NCI-H1417 (cell line): ENCODE measurements at regions not wholly inside any gene's neighbourhood (a gene's known extent, or its start where the extent isn't known, plus 50 kb on each side); places are given as distances from the start of the nearest gene placed in this dataset.
"Not testable (repeated sequence)": the region's sequence is repeated elsewhere in the genome, so short reads cannot be mapped to it uniquely, and the experiment has no call there.

Experiments
- DNase-seq, 3 experiments: peaks; one replicate each; lab custom pipeline; 2025; lab: John Stamatoyannopoulos, UW

DNA sequence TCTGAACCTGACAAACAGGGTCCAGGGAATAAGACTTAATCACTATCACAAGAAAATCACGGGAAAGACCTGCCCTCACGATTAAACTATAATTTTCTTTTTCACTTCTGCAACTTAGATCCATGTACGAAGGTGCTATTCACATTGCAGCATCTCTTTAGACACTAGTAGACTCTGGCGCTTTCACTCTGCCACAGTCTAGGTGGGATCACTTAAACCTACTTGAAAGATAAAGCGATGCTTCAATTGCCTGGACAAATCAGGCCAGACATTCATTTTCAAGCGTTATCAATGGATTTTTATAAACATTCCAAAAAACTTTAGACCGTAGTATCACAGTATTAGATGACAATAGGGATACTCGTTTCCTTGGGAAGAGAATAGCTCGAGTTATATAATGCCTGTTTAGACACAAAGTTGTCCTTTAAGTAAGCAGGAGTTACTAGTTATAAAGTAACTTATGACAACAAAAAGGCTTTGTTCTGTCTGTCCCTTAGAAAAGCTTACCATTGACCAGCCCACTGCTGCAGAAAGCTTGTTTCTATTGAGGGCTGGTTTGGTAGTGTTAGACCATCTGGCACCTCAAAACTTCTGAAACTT lies 367.3 kb downstream of the UTRN start:
- no peak for DNase-seq

DNA sequence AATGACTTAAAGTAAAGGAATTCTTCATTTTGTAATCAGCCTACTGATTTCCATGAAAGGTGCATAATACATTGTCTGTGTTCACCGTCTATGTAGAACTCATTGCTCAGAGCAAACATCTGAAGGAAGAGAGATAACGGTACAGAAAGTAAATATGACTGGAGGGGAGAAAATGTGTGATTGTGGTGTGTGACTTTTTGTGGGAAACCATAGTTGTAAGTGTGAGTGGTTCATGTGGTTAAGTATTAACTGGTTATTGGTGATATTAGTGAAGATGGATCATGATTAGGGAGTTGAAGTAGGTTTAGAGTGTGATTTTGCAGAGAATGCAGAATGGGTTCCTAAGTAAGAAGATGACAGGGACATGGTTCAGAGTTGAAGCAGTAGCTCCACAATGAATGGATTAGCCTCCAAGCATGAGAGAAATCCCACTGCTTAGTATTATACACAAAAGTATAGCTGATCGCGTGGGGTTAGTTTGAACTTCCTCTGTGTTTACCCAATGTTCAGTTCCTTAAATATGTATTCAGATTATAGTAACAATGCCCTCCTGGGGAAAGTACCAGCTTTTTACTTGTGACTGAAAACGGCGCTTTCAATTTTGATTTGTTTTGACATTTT lies 368.9 kb downstream of the UTRN start:
- no peak for DNase-seq

DNA sequence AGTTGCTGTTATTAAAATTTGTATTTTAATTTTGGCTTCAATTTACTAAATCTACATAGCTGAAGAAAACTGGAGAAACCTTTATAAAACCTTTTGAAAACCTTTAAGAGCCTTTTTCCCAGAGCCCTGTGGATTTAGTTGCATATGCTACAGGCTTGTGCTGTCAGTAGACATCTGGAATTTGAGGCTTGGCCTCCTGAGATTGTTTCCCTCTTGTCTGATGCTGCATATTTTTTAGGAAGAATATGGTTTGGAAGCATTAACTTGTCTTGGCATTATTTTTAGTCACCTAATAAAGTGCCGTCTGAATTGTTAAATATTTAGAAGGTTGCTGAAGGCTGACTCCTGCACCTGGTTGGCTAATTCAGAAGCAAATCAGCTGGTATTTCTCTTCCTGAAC lies 369.4 kb downstream of the UTRN start:
- DNase-seq, result no peak

DNA sequence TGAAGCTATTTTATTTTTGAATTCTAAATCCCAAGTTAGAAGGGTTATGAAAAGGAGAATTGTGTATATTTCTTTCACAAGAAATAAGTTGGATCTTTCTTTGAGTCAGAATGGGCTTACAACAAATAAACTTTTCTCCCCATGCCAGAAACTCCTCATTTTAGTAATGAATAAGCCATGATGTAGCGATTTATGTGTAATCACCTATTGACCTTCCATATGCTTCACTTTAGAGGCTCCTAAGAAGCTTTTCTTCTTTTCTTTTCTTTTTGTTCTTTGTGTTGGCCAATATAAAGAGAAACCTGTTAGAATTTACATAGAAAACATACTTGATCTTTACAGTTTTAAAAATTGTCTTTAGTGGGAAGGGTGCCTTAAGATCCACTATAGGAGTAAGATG lies 370.2 kb downstream of the UTRN start:
- no peak for DNase-seq

DNA sequence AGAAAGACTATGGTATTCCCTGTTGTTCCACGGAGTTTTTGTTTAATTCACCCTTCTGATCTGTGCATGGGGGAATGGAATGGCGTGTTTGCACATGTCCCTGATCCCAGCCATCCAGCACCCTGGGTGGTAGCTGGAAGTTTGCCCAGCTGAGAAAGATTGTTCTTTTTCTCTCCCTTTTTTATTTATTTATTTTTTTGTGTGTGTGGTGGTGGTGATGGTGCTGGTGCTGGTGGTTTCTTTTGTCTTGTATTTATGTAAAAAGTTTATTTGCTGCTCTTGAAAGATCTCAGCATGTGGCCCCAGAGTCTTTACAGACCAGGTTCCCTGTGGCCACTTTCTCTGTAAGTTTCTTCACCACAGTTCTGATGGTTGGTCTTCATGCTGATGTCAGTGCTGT lies 372.6 kb downstream of the UTRN start:
- DNase-seq, result peak; percentile 7 to 86 (median 69)

DNA sequence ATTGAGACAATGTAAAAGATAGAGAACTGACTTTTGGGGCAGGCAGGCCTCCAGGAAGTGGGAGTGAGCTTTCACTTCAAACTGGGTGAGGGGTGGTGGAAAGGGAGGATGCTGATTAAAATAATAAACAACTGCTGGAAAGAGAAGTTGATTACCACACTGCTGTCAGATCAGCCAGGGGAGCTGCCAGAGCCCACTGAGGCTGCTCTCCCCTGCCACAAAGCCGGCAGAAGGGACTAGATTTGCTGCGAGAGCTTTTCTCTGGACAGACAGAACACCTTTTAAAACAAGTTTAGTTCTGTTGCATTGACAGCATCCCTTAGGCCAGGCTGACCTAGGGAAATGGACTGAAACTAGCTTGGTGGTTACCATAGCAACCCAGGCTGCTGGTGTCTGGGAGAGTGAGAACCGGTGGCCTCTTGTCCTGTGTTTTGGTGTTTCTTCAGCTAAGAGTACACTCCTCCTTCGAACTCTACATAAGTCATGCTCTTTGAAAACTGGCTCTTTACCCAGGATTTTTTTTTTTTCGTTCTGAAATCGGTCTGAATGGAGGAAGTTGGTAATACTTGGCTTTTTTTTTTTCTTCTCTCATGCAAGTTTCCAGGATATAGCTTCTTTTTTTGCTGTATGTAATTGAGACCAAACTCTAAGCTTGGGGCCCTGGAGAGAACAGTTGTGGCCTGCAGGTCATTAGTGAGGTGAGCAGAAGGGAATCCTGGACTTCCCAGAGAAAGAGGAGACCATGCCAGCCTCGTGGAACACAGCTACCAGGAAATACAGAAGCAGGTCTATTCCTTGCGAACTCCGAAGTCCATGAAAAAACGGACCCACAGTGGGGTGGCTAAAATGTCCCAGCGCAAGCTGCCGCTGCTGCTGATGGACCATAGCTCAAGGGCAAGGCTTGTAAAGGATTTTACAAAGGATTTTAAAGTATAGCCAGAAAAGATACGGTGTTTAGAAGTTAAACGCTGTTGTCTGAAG lies 374.4 kb downstream of the UTRN start:
- DNase-seq, result peak in 2 of 3 experiments; percentile 67 to 90

DNA sequence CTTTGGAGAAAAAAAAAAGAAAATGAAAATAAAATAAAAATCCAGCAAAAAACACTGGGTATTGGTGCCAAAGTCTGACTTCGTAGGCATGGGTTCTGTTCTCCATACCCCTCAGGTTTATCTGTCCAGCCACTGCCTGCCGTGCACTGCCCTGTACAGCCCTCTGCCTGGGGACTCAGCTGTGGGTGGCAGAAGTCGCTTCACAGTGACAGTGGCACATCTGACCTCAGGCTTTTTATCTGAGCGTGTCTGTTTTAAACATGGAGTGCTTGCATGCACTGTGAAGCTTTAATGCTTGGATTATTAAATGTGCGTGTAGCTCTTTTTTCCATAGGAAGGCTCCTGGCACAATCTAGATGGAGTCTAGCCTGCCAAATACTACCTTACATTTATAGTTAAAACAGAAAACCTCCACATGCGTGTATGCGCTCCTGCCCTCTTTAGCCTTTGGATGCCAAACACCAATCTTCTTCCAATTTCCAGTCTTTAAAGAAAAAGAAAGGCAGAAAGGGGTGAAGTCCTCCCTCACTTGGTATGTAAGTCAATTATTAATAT lies 375.5 kb downstream of the UTRN start:
- DNase-seq, result peak in 2 of 3 experiments; percentile 46 to 77

DNA sequence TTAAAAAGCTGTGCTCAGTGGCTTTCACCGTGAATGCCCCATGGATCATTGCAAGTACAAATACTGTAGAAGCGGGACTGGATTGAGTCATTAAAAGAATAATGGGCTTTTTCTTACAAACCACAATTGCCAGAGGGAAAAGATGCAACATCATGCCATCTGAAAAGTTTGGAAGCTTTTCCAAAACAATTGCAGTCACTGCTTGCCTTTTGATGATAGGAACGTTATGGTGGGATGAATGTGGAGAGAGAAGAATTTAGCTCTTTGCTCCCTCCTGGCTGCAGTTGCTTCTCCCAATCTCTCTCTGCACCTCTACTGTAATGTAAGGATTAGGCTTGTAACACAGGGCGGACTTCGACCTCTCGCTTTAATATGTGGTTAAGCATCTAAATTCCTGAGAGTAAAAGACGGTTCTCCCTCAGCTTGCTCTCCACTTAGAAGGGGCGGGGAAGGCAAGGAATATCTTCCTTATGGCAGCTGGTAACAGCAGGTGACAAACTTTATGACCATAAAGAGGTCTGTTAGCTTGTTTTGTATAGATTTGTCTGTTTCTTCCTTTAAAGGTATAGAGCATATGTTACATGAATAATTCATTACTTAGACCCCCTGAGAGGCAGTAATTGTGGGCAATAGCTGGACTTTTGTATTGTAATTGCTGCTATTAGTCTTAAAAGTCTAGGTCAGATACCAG lies 376.1 kb downstream of the UTRN start:
- peak; percentile 54 to 97 (median 77) for DNase-seq

DNA sequence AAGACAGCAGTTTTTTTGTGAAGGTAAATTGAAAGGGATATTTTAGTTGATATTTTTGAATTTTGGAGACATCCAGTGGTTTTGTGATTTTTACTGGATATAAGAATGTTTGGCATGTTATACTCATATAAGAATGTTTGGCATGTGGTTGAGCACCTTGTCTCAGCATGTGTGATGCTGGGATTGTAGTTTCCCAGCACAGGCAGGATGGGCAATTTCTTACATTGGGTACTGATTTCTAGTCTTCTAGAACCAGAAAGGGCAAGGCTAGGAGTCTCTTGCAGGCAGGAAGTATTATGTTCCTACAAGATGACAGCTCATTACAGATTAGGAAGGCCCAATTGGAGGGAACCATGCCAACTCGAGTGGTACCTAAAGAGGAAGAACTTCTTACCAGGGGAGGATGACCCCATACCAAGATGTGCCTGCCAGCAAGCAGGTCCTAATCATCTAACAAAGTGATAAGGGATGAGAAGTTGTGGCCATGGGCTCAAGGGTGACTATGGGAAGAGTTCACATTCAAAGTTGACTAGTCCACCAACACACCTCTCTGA lies 377.8 kb downstream of the UTRN start:
- DNase-seq, result peak in 1 of 3 experiments; percentile 29

DNA sequence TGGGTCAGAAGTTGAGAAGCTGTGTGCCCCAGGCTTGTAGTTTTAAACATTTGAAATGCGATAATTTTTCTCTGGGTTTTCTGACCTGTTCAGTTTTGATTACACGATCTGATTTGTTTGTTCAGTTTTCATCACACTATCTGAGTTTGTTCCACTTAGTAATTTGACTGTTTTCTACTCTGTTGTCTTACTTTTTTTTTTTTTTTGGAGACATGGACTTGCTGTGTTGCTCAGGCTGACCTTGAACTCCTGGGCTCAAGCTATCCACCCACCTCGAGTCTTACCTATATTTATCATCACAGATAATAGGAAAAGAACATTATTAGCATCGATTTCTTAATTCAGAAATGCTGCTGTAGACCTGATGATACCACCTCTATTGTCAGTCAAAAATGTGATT lies 379.1 kb downstream of the UTRN start:
- no peak for DNase-seq

DNA sequence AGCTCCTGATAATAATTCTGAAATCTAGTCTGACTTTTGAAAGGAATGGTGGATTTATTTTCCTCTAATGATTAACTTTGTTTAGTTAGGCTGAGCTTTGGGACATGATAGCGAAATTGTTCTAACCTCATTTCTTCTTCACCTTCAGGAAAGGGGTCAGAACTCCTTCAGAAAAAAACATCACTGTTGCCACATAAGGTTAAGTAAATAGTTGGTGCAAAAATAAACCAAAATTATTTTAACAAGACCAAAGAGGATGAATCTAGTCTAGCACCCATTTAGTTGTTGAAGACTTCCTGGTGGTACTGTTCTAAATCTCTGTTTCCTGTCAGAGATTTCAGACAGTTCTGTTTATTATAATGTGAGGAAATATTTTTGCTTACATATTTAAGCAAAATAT lies 379.8 kb downstream of the UTRN start:
- DNase-seq, result no peak

DNA sequence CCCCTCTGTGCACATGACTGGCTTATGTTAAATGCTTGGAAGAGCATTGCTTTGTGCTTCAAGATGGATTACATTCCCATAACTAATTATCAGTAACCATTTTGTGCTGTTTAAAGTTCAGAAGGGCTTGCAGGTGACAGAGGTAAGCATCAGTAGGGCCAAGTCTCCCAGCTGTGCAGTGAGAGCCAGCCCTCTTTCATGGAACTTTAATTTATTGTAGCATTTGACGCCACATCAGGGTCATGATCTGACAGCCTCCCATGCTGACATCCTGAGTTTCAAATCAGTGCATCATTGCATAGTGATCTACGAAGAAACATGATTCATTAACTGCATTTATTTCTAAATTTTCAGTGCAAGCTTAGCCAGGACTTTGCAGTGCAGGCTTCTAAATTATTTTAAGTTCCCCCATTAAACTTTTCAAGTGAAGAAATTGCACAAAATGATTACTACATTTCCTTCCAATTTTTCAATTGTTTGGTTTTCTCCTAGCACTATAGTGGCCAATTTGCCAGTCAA lies 380.9 kb downstream of the UTRN start:
- DNase-seq, result peak in 1 of 3 experiments; percentile 46

DNA sequence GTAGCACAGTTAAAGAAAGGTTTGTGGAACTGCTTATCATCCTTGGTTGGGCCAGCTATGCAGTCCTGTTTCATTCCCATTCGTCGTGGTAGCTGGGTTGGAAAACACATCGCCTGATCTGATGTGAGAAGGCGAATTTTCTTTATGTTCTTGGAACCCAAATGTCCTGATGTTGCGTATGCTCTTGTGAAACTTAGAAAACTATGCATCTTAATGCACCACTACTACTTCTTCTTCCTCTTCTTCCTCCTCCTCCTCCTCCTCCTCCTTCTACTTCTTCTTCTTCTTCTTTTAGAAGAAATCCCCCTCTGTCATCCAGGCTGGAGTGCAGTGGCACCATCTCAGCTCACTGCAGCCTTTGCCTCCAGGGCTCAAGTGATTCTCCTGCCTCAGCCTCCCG lies 381.6 kb downstream of the UTRN start:
- DNase-seq, result no peak

DNA sequence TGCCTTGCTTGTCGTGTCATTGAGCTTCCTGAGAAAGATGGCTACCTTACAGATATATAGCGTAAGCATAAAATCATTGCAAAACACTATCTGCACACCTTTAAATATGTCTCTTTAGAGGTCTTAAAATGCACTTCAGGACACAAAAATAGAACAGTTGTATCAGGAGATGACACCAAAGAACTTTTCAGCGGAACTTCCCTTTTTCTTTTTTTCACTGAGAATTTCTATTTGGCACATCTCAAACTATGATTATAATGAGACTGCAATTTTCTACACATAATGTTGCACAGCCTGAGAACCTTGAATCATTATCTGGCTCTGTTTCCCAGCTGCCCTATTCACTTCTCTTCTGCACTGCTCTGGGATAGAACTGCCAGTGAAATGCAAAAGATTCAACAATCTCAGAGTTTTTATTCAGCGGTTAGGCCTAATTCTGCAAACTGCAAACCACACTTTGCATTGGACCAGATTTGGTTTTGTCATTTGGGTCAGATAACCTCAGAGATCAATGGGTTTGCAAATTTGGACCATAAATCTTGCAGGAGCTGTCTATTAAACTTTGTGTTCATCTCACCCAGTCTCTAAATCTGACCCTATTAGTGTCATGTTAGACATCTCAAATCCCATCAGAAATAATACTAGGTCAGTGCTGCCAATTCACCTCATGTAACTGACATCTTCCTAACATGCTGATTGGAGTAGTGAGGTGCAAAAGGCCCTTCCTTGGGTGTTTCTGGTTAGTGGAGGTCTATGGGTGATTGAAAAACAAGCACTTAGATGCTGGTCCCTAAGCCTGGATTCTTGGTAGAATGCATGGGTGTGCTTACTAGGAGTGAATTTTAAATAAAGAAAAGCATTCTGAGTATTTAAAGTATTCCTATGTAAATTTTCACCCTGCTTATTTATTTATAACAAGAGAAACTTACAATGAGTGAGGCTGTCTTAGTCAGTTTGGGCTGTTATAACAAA lies 382.7 kb downstream of the UTRN start:
- no peak for DNase-seq

DNA sequence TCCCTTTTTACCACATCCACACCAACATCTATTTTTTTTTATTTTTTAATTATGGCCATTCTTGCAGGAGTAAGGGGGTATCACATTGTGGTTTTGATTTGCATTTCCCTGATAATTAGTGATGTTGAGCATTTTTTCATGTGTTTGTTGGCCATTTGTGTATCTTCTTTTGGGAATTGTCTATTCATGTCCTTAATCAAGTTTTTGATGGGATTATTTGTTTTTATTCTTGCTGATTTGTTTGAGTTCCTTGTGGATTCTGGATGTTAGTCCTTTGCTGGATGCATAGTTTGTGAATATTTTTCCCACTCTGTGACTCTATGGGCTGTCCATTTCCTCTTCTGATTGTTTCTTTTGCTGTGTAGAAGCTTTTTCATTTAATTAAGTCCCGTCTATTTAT lies 385.1 kb downstream of the UTRN start:
- DNase-seq, result not testable (repeated sequence)

DNA sequence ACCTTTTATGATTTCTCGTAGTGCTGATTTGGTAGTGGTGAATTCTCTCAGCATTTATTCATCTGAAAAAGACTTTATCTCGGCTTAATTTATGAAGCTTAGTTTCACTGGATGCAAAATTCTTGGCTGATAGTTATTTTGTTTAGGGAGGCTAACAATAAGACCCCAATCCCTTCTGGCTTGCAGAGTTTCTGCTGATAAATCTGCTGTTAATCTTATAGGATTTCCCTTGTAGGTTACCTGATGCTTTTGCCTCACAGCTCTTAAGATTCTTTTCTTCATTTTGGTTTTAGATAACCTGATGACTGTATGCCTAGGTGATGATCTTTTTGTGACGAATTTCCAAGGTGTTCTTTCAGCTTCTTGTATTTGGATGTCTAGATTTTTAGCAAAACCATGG lies 388.7 kb downstream of the UTRN start:
- peak in 1 of 3 experiments; percentile 13 for DNase-seq

DNA sequence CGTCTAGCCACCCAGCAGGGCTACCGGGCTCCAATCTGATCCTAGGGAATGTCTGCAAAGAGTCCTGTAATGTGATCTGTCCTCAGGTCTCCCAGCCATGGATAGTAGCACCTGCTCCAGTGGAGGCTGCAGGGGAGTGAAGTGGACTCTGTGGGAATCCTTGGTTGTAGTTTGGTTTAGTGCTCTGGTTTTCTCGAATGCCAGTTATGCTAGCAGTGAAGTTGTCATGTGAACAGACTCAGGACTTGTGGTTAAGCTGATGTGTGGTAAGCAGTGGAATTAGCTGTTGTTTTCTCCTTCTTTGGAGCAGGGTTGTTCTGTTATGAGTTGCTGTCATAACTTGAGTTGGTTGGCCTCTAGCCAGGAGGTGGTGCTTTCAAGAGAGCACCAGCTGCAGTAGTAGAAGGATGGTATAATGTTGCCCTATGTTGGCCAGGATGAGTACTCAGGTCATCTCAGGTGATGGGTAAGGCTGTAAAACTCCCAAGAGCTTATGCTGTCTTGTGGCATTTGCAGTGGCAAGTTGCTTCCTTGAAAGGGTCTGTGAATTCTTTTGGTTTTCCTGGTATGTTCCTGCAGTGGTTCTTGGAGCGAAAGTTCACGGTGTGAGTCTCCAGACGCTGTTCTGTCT lies 390.2 kb downstream of the UTRN start:
- DNase-seq, result peak in 2 of 3 experiments; percentile 32 to 84

DNA sequence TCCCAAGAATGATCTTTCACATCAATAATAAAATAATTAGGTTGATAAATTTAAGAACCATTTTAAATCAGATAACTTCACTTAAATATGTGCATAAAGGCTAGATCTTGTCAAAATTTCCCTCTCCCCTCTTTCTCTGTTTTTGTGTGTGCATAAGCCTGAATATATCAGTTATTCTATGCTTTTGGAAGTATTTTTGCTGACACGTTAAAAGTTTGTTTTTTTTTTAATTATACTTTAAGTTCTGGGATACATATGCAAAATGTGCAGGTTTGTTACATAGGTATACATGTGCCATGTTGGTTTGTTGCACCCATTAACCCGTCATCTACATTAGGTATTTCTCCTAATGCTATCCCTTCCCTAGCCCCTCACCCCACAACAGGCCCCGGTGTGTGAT lies 391.2 kb downstream of the UTRN start:
- not testable (repeated sequence) for DNase-seq

DNA sequence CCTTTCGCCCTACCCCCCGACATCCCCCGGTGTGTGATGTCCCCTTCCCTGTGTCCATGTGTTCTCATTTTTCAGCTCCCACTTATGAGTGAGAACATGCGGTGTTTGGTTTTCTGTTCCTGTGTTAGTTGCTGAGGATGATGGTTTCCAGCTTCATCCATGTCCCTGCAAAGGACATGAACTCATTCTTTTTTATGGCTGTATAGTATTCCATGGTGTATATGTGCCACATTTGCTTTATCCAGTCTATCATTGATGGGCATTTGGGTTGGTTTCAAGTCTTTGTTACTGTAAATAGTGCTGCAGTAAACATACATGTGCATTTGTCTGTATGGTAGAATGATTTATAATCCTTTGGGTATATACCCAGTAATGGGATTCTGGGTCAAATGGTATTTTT lies 392.1 kb downstream of the UTRN start:
- DNase-seq, result not testable (repeated sequence)

DNA sequence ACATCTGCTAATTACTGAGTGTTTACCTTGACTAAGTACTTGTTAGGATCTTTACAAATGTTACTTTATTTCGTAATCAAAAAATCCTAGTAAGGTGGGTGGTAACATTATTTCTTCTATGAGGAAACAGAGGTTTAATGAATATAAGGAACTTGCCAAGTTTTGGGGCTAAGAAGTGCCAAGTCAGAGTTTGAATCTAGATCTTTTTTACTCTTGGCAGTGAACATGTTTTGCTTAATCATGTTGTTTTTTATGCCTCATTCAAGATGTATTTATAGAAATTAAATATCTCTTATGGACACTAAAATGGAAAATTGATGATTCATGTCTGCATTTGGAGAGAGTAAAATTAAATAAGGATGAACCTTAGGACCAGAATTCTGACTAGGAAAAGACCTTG lies 393.7 kb downstream of the UTRN start:
- DNase-seq, result no peak
